GM12873 (cell line): ENCODE measurements at regions not wholly inside any gene's neighbourhood (a gene's known extent, or its start where the extent isn't known, plus 50 kb on each side); places are given as distances from the start of the nearest gene placed in this dataset.

Experiments
- TF ChIP-seq, protein P1 (sequence below): IDR thresholded peaks from 2 replicates; pipeline ENCODE4 v1.5.1; 2012; ENCODE audit warnings: low read depth, mild to moderate bottlenecking, moderate library complexity, low read length, control low read depth; ENCODE audit not compliant: insufficient read depth; ENCODE audit errors: missing control alignments

DNA sequence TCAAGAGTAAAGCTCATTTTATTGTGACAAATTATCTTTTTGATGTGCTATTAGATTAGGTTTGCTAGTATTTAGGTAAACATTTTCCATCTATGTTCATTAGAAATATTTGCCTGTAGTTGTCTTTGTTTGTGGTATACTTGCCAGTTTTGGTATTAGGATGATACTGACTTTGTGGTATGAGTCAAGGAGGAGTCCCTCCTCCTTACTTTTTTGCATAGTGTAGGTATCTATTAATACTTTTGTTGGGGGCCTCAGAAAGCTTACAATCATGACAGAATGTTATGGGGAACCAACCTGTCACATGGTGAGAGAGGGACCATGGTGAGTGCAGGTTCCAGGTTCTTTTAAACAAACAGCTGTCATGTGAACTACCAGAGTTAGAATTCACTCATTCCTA lies 102.1 kb downstream of the ZWINT start:
- TF ChIP-seq, protein P1, sequence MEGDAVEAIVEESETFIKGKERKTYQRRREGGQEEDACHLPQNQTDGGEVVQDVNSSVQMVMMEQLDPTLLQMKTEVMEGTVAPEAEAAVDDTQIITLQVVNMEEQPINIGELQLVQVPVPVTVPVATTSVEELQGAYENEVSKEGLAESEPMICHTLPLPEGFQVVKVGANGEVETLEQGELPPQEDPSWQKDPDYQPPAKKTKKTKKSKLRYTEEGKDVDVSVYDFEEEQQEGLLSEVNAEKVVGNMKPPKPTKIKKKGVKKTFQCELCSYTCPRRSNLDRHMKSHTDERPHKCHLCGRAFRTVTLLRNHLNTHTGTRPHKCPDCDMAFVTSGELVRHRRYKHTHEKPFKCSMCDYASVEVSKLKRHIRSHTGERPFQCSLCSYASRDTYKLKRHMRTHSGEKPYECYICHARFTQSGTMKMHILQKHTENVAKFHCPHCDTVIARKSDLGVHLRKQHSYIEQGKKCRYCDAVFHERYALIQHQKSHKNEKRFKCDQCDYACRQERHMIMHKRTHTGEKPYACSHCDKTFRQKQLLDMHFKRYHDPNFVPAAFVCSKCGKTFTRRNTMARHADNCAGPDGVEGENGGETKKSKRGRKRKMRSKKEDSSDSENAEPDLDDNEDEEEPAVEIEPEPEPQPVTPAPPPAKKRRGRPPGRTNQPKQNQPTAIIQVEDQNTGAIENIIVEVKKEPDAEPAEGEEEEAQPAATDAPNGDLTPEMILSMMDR = no peak

DNA sequence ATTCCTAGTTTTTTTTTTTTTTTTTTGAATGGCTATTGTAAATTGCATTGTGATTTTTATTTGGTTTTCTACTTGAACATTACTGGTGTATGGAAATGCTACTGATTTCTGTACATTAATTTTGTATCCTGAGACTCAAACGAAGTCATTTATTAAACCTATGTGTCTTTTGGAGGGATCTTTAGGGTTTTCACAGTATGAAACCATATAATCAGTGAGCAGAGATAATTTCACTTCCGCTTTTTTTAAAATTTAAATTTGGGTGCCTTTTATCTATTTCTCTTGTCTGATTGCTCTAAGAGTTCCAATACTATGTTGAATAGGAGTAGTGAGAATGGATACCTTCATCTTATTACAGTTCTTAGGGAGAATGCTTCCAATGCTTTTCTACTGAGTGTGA lies 102.7 kb downstream of the ZWINT start:
- TF ChIP-seq, protein P1 = no peak

DNA sequence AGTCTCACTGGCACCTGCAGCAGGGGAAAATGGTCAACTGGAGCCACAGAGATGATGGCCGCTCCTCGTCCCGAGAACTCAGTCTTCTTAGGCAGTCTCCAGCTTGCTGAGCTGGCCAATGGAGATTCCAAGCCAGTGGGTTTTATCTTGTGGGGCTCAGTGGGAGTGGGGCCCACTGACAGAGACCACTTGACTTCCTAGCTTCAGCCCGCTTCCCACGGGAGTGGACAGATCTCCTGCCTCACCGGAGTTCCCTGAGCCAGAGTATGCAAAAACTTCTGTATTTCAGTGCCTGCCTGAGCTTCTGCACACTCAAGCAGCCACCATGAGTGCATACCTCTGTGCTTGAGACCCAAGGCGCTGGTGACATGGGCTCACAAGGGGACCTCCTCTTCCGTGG lies 105.8 kb downstream of the ZWINT start:
- TF ChIP-seq, protein P1 = no peak

DNA sequence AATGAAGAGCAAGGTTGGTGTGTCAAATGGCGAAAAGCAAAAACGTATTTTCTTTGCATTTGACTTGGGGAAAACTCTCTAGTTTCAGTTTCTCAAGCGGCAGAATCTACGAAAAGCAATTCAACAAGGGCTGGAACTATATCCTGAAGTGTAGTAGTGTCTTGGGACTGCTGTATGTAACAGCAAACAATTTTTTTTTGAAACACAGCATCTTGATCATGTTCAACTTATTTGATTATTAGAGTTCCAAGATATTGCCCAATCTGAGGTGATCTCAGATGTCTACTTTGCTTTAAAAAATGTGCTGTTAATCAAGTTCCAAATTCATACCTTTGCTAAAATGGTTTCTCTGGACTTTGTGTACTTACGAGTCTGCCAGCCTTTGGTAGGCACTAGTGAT lies 120.6 kb downstream of the ZWINT start:
- TF ChIP-seq, protein P1 = no peak

DNA sequence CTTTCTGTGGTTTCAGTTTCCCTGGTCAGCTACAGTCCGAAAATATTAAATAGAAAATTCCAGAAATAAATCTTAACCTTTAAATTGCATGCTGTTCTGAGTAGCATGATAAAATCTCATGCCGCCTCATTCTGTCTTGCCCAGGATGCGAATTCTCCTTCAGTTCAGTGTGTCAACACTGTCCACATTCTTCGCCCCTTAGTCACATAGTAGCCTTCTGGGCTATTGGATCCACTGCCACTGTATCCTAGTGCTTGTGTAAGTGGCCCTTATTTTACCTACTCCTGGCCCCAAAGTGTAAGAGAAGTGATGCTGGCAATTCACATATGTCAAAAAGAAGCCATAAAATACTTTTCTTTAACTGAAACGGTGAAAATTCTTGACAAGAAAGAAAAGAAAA lies 129.6 kb downstream of the ZWINT start:
- TF ChIP-seq, protein P1 = no peak

DNA sequence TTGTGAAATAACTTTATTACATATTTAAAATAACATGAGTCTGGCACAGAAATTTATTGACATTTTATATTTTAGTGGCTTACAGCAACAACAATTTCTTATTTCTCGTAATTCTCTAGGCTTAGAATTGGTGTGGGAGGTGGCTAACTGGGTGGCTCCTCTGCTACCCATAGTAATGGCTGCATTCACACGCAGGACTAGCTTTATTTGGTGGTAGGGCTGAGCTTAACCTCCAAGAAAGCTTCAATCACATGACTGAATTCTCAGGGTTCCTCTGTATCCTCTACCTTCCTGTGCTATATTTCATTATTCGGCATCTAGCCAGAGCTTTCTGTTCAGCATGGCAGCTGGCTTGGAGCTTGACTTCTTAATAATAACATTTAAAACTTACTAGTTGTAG lies 138.8 kb downstream of the ZWINT start:
- TF ChIP-seq, protein P1 = no peak

DNA sequence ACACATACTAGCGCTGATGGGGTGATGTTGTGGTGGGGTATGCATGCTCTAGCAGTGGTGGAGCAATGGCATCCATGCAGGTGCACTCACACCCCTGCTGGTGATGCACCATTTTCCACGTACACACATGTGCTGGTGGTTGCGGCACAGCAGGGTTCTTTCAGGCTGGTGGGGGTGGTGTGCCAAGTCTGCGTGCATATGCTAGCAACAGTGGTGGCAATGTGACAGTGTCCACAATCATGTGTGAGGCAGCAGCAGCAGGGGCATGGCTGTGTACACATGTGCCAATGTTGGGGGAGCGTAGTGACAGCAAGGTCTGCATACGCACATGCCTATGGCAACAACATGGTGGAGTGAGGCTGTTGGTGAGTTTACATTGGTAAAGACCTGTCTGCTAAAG lies 148.1 kb downstream of the ZWINT start:
- TF ChIP-seq, protein P1 = no peak
